ENCODE measurements at regions not wholly inside any gene's neighbourhood (a gene's known extent, or its start where the extent isn't known, plus 50 kb on each side); places are given as distances from the start of the nearest gene placed in this dataset.

GRCh38 chr9:86997951-86998350 is 50.6 kb upstream of the GAS1 start:
- TF ChIP-seq EZH2phosphoT487 (IDR thresholded peaks at IDR 0.05; ENCODE audit: insufficient read depth, low read depth) (no peak), EZH2 (IDR thresholded peaks at IDR 0.05; ENCODE audit: insufficient read depth, poor library complexity, severe bottlenecking) (no peak)
